Limb (tissue), 2 donors: ENCODE measurements at regions not wholly inside any gene's neighbourhood (a gene's known extent, or its start where the extent isn't known, plus 50 kb on each side); places are given as distances from the start of the nearest gene placed in this dataset.

Experiments
- DNase-seq, 2 donors: peaks; one replicate each; pipeline ENCODE4 v3.0.0-alpha.2; 2016; ENCODE audit errors: extremely low spot score in 2 of 2

GRCh38 chr21:28240586-28240985 lies 752.1 kb downstream of the LTN1 start:
- DNase-seq: no peak

- no peak for DNase-seq
Observed at GRCh38 chr21:28239340-28239739, 753.3 kb downstream of the LTN1 start.

GRCh38 chr21:28237661-28238060 lies 755.0 kb downstream of the LTN1 start:
- DNase-seq: no peak

- no peak for DNase-seq
Observed at GRCh38 chr21:28235169-28235895, 757.3 kb downstream of the LTN1 start.

GRCh38 chr21:28234326-28234725 lies 758.4 kb downstream of the LTN1 start:
- DNase-seq: no peak

- DNase-seq: no peak
Observed at GRCh38 chr21:28233536-28234220, 759.0 kb downstream of the LTN1 start.

GRCh38 chr21:28230559-28230958 lies 762.1 kb downstream of the LTN1 start:
- no peak for DNase-seq

- no peak for DNase-seq
Observed at GRCh38 chr21:28229814-28230213, 762.9 kb downstream of the LTN1 start.

GRCh38 chr21:28228636-28228995 lies 764.1 kb downstream of the LTN1 start:
- DNase-seq: no peak

GRCh38 chr21:28227881-28228635 lies 764.6 kb downstream of the LTN1 start:
- no peak for DNase-seq

- DNase-seq: no peak
Observed at GRCh38 chr21:28226563-28226962, 766.1 kb downstream of the LTN1 start.

GRCh38 chr21:28224191-28224726 lies 768.4 kb downstream of the LTN1 start:
- DNase-seq: no peak

GRCh38 chr21:28221984-28222383 lies 770.7 kb downstream of the LTN1 start:
- no peak for DNase-seq

- no peak for DNase-seq
Observed at GRCh38 chr21:28220680-28221079, 772.0 kb downstream of the LTN1 start.

- DNase-seq: no peak
Observed at GRCh38 chr21:28216976-28217523, 775.6 kb downstream of the LTN1 start.

GRCh38 chr21:28215214-28215954 lies 777.3 kb downstream of the LTN1 start:
- DNase-seq: no peak

- no peak for DNase-seq
Observed at GRCh38 chr21:28214786-28215185, 777.9 kb downstream of the LTN1 start.

GRCh38 chr21:28213261-28213660 lies 779.4 kb downstream of the LTN1 start:
- no peak for DNase-seq

- DNase-seq: no peak
Observed at GRCh38 chr21:28212061-28212460, 780.6 kb downstream of the LTN1 start.

- peak in 1 of 2 donors; percentile 81 for DNase-seq
Observed at GRCh38 chr21:28207436-28208173, 785.1 kb downstream of the LTN1 start.
